ENCODE measurements at regions not wholly inside any gene's neighbourhood (a gene's known extent, or its start where the extent isn't known, plus 50 kb on each side); places are given as distances from the start of the nearest gene placed in this dataset.

DNA sequence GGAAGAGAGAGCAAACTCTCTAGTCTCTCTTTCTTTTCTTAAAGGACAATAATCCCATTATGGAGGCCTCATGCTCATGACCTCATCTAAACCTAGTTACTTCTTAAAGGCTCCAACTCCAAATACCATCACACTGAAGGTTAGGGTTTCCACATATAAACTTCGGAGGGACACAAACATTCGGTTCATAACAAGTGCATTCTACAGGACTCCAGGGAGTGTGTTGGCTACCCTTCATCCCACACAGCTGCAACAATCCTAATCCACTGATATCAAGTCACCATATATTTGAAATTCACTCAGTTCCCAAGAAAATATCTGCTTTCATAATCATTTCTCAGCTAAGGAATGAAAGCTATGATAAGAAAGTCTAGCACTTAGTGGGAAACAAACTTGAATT lies 265.9 kb upstream of the PLEKHG7 start:
- TF ChIP-seq, protein P1, sequence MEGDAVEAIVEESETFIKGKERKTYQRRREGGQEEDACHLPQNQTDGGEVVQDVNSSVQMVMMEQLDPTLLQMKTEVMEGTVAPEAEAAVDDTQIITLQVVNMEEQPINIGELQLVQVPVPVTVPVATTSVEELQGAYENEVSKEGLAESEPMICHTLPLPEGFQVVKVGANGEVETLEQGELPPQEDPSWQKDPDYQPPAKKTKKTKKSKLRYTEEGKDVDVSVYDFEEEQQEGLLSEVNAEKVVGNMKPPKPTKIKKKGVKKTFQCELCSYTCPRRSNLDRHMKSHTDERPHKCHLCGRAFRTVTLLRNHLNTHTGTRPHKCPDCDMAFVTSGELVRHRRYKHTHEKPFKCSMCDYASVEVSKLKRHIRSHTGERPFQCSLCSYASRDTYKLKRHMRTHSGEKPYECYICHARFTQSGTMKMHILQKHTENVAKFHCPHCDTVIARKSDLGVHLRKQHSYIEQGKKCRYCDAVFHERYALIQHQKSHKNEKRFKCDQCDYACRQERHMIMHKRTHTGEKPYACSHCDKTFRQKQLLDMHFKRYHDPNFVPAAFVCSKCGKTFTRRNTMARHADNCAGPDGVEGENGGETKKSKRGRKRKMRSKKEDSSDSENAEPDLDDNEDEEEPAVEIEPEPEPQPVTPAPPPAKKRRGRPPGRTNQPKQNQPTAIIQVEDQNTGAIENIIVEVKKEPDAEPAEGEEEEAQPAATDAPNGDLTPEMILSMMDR (conservative IDR thresholded peaks at IDR 0.05; ENCODE audit: low read depth, low read length) = no peak
- TF ChIP-seq EZH2 (IDR thresholded peaks at IDR 0.05; ENCODE audit: low read length, unreplicated experiment) = no peak
